ENCODE measurements at regions not wholly inside any gene's neighbourhood (a gene's known extent, or its start where the extent isn't known, plus 50 kb on each side); places are given as distances from the start of the nearest gene placed in this dataset.
"Not testable (repeated sequence)": the region's sequence is repeated elsewhere in the genome, so short reads cannot be mapped to it uniquely, and the experiment has no call there.

DNA sequence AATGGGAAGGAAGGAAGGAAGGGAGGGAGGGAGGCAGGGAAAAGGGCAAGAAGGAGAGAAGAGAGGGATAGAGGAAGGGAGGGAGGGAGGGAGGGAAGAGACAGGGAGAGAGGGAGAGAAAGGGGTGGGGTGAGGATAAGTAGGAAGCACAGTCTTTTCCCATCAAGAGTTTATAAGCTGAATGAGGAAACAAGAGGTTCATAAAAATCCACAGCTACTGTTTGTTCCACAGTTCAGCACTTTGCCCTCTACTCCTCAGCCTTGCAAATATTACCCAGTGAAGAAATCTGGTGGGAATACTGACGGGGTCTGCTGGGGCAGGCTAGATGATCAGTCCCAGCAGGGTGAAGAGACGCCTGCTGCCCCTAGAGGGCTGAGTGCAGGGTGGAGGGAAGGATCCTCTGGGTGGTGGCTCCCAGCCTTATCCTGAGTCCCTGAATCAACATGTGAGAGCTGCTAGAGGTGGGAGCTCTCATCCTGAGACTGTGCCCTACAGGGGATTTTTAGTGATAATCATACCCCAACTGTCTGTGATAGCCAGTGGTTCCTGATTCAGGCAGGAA is 233.9 kb upstream of the NBPF12 start:
- TF ChIP-seq CTCF (conservative IDR thresholded peaks at IDR 0.05); EZH2 (IDR thresholded peaks at IDR 0.05; ENCODE audit: low read depth): not testable (repeated sequence)
